ENCODE measurements at regions not wholly inside any gene's neighbourhood (a gene's known extent, or its start where the extent isn't known, plus 50 kb on each side); places are given as distances from the start of the nearest gene placed in this dataset.
A peak's percentile ranks its signal among the peaks of the same experiment; 100 is the strongest.

DNA sequence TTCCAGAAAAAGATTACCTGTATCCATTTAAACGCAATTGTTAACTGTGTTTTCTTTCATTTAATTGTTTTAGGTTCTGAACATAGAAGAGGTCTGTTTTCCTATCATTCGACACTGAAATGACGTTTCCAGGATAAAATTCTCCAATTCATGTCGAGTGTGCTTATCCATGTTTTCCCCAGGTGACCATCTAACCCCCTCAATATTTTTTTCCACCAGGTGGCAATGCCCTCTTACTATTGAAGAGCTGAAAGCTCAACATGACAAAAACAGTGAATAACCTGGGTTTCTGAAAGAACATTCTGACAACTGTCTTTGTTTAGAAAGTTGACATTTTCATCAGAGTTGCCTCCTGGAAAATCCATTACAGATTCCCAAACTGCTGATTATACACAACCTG is 948.7 kb downstream of the KCNJ2 start:
- peak; percentile 23 for DNase-seq (ENCODE audit: low spot score)
- H3K4me3 ChIP-seq: no peak overlapping the region
- H3K27ac ChIP-seq: no peak overlapping the region
- H3K9me2 ChIP-seq (replicated peaks; ENCODE audit: insufficient read depth): no peaks in the 10 kb centered on the region
- H3K4me1 ChIP-seq (ENCODE audit: insufficient read depth): no peaks in the 10 kb centered on the region
- no peak overlapping the region for H2AFZ ChIP-seq
- no peaks in the 10 kb centered on the region for H4K20me1 ChIP-seq (ENCODE audit: insufficient read depth, poor library complexity, severe bottlenecking)
- TF ChIP-seq, protein P1, sequence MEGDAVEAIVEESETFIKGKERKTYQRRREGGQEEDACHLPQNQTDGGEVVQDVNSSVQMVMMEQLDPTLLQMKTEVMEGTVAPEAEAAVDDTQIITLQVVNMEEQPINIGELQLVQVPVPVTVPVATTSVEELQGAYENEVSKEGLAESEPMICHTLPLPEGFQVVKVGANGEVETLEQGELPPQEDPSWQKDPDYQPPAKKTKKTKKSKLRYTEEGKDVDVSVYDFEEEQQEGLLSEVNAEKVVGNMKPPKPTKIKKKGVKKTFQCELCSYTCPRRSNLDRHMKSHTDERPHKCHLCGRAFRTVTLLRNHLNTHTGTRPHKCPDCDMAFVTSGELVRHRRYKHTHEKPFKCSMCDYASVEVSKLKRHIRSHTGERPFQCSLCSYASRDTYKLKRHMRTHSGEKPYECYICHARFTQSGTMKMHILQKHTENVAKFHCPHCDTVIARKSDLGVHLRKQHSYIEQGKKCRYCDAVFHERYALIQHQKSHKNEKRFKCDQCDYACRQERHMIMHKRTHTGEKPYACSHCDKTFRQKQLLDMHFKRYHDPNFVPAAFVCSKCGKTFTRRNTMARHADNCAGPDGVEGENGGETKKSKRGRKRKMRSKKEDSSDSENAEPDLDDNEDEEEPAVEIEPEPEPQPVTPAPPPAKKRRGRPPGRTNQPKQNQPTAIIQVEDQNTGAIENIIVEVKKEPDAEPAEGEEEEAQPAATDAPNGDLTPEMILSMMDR (IDR thresholded peaks at IDR 0.05; ENCODE audit: poor library complexity): peak; percentile 46
- no peak for TF ChIP-seq EZH2 (IDR thresholded peaks at IDR 0.05; ENCODE audit: borderline replicate concordance)
- H3K4me2 ChIP-seq: no peak overlapping the region
- H3K79me2 ChIP-seq: no peaks in the 10 kb centered on the region
- H3K9me3 ChIP-seq (ENCODE audit: low read depth): no peaks in the 10 kb centered on the region
- no peaks in the 10 kb centered on the region for H3K36me3 ChIP-seq (replicated peaks; ENCODE audit: insufficient read depth, low read depth)
- H3K27me3 ChIP-seq: no peaks in the 10 kb centered on the region
- 69% methylated on average over 4 of the region's 4 CpGs for WGBS (ENCODE audit: low lambda C conversion rate, missing lambda C conversion rate)

DNA sequence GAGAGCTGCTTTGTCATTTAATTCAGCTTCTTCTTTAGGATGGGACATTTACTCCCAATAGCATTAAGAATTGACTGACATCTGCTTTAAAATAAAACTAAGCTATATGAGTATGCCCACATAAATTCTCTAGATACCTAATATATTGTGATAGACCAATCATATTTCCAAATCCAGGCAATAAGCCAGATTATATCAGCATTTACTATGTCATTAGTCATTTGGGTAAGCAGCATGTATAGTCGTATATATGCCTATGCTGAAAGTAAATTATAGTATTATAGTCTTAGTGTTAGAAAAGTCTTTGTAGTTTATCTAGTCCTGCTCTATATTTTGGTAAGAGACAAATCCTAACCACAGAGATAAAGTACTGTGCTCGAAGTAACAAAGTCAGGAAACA is 958.1 kb downstream of the KCNJ2 start:
- Histone ChIP-seq H3K79me2 (no peaks in the 10 kb centered on the region), H3K36me3 (replicated peaks; ENCODE audit: insufficient read depth, low read depth) (no peaks in the 10 kb centered on the region), H2AFZ (no peak overlapping the region), H4K20me1 (ENCODE audit: insufficient read depth, poor library complexity, severe bottlenecking) (no peaks in the 10 kb centered on the region), H3K9me3 (ENCODE audit: low read depth) (no peaks in the 10 kb centered on the region), H3K4me1 (ENCODE audit: insufficient read depth) (no peaks in the 10 kb centered on the region), H3K27me3 (no peaks in the 10 kb centered on the region), H3K4me2 (no peak overlapping the region), H3K9me2 (replicated peaks; ENCODE audit: insufficient read depth) (no peaks in the 10 kb centered on the region), H3K27ac (no peak overlapping the region), H3K4me3 (no peak overlapping the region)
- WGBS (ENCODE audit: low lambda C conversion rate, missing lambda C conversion rate): 74% methylated on average over 2 of the region's 2 CpGs
- DNase-seq (ENCODE audit: low spot score): no peak
- TF ChIP-seq EZH2 (IDR thresholded peaks at IDR 0.05; ENCODE audit: borderline replicate concordance) (no peak), EZH2phosphoT487 (IDR thresholded peaks at IDR 0.05; ENCODE audit: low read depth, severe bottlenecking, unreplicated experiment) (no peak)
- TF ChIP-seq, protein P1 (IDR thresholded peaks at IDR 0.05; ENCODE audit: poor library complexity): no peak

DNA sequence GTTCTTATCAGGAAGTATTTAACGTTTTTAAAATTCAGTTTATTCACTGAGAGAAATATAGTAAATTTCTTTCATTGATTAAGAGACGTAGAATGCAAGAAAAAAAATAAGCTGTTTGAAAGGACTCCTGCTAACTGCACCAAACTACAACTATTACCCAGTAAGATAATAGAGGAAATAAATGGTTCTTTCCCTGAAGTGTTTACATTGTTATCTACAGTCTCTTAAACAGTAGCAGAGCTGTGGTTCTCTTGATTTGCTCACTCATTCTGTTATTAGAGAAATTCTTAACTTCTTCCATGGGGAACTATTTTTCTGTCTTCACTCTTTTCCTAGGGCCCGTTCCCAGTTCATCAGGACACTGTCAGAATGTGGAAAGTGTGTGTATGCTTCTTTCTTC is 973.0 kb downstream of the KCNJ2 start:
- no peak for DNase-seq (ENCODE audit: low spot score)
- Histone ChIP-seq H2AFZ (no peak overlapping the region), H3K79me2 (no peaks in the 10 kb centered on the region), H4K20me1 (ENCODE audit: insufficient read depth, poor library complexity, severe bottlenecking) (no peaks in the 10 kb centered on the region), H3K4me2 (no peak overlapping the region), H3K4me1 (ENCODE audit: insufficient read depth) (no peaks in the 10 kb centered on the region), H3K9me3 (ENCODE audit: low read depth) (no peaks in the 10 kb centered on the region), H3K4me3 (no peak overlapping the region), H3K27ac (no peak overlapping the region), H3K36me3 (replicated peaks; ENCODE audit: insufficient read depth, low read depth) (no peaks in the 10 kb centered on the region), H3K9me2 (replicated peaks; ENCODE audit: insufficient read depth) (no peaks in the 10 kb centered on the region), H3K27me3 (no peaks in the 10 kb centered on the region)
- TF ChIP-seq, protein P1 (IDR thresholded peaks at IDR 0.05; ENCODE audit: poor library complexity): no peak
- 34% methylated on average over 3 of the region's 3 CpGs for WGBS (ENCODE audit: low lambda C conversion rate, missing lambda C conversion rate)

DNA sequence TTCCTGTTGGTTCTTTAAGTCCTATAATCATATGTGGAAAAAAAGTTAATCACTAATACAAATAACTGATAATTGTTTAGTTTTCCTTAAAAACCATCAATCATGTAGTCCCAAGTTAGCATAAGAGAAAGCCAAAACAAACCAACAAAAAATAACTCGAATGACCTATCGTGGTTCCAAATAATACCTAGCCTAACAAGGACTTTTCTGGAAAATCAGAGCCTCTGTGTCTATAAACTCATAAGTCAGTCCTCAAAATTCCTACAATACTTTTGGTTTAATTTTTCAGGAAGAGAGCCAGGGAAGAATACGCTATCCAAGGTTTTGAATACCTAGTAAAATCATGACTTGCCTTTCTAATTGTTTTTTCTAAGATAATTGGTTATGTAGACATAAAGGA is 975.3 kb upstream of the SOX9 start:
- no peak for DNase-seq (ENCODE audit: low spot score)
- H3K27me3 ChIP-seq: no peaks in the 10 kb centered on the region
- TF ChIP-seq EZH2 (IDR thresholded peaks at IDR 0.05; ENCODE audit: borderline replicate concordance): no peak
- TF ChIP-seq, protein P1 (IDR thresholded peaks at IDR 0.05; ENCODE audit: poor library complexity): no peak
- no peak for TF ChIP-seq EZH2phosphoT487 (IDR thresholded peaks at IDR 0.05; ENCODE audit: low read depth, severe bottlenecking, unreplicated experiment)
- H3K4me2 ChIP-seq: no peak overlapping the region
- H3K27ac ChIP-seq: no peak overlapping the region
- no peaks in the 10 kb centered on the region for H3K9me2 ChIP-seq (replicated peaks; ENCODE audit: insufficient read depth)
- no peak overlapping the region for H3K4me3 ChIP-seq
- H4K20me1 ChIP-seq (ENCODE audit: insufficient read depth, poor library complexity, severe bottlenecking): no peaks in the 10 kb centered on the region
- H3K36me3 ChIP-seq (replicated peaks; ENCODE audit: insufficient read depth, low read depth): no peaks in the 10 kb centered on the region
- no peaks in the 10 kb centered on the region for H3K79me2 ChIP-seq
- H3K4me1 ChIP-seq (ENCODE audit: insufficient read depth): no peaks in the 10 kb centered on the region
- 90% methylated on average over 3 of the region's 3 CpGs for WGBS (ENCODE audit: low lambda C conversion rate, missing lambda C conversion rate)
- H2AFZ ChIP-seq: no peak overlapping the region
- H3K9me3 ChIP-seq (ENCODE audit: low read depth): no peaks in the 10 kb centered on the region

Measured in hepatocyte (in vitro differentiated cells).